Activated CD8-positive, alpha-beta T cell treated with anti-CD3 and anti-CD28 coated beads for 36 hours (primary cell): ENCODE measurements at regions not wholly inside any gene's neighbourhood (a gene's known extent, or its start where the extent isn't known, plus 50 kb on each side); places are given as distances from the start of the nearest gene placed in this dataset.

ENCODE experiments used
- ATAC-seq: fragments of 200-7000 bp; cut with Tn5 transposase; one replicate; pipeline ENCODE4 v1.10.0; 2021; ENCODE audit warnings: mild to moderate bottlenecking, moderate library complexity
- CTCF ChIA-PET: fragments of 350-600 bp; sonication (Branson Sonifier 250); formaldehyde crosslinking; loops from one replicate; lab custom pipeline; 2021; ENCODE audit warnings: antibody characterized with exemption; lab: Charles Lee
- POLR2A ChIA-PET: fragments of 350-600 bp; sonication (Branson Sonifier 250); formaldehyde crosslinking; loops from one replicate; lab custom pipeline; 2021; ENCODE audit warnings: antibody characterized with exemption; lab: Charles Lee
- DNase-seq: peaks from one replicate; pipeline ENCODE4 v3.0.0-alpha.2; 2020
- H3K27ac Mint-ChIP-seq: one replicate; pipeline ENCODE4 v1.8.0; 2021; ENCODE audit warnings: mild to moderate bottlenecking, mixed read lengths
- H3K27me3 Mint-ChIP-seq: one replicate; pipeline ENCODE4 v1.8.0; 2021; ENCODE audit warnings: mixed read lengths
- H3K36me3 Mint-ChIP-seq: one replicate; pipeline ENCODE4 v1.8.0; 2021; ENCODE audit warnings: low read depth, mixed read lengths
- H3K4me1 Mint-ChIP-seq: one replicate; pipeline ENCODE4 v1.8.0; 2021; ENCODE audit warnings: low read depth, mixed read lengths
- H3K4me3 Mint-ChIP-seq: one replicate; pipeline ENCODE4 v1.8.0; 2021; ENCODE audit warnings: mild to moderate bottlenecking, moderate library complexity, mixed read lengths
- H3K9me3 Mint-ChIP-seq: one replicate; pipeline ENCODE4 v1.8.0; 2021; ENCODE audit warnings: mixed read lengths
- CTCF ChIP-seq: fragments of 200-600 bp; IDR thresholded peaks from one replicate; pipeline ENCODE4 v1.8.0; 2022; ENCODE audit warnings: antibody characterized with exemption, mild to moderate bottlenecking
- intact Hi-C: fragments of 100-400 bp; cut with micrococcal nuclease; formaldehyde crosslinking; loops from one replicate; pipeline ENCODE4 v1.10.0; 2022

- Mint-ChIP-seq H3K36me3 (no peaks in the 10 kb centered on the region), H3K4me3 (no peak overlapping the region)
Observed at GRCh38 chr18:67421651-67422050, 94.9 kb downstream of the DSEL start.

GRCh38 chr18:67417864-67418523 lies 98.5 kb downstream of the DSEL start:
- Mint-ChIP-seq H3K4me1 (peaks cover 4% of the 10 kb centered on the region), H3K4me3 (peak overlapping the region; percentile 29), H3K9me3 (no peaks in the 10 kb centered on the region), H3K36me3 (no peaks in the 10 kb centered on the region), H3K27me3 (no peaks in the 10 kb centered on the region), H3K27ac (peak overlapping the region; percentile 30)
- TF ChIP-seq CTCF: no peak
- ChIA-PET CTCF (no interaction called here), POLR2A (no interaction called here)
- intact Hi-C loops: no loop called here
- peak; percentile 17 for DNase-seq
- peak; percentile 88 for ATAC-seq

More at GRCh38 chr18:67421651-67422050, 94.9 kb downstream of the DSEL start:
- TF ChIP-seq CTCF: no peak
- Mint-ChIP-seq H3K4me1 (peaks cover 4% of the 10 kb centered on the region), H3K27ac (no peak overlapping the region), H3K9me3 (no peaks in the 10 kb centered on the region), H3K27me3 (no peaks in the 10 kb centered on the region)
- DNase-seq: no peak
- intact Hi-C loops: no loop called here
- ATAC-seq: no peak
- POLR2A ChIA-PET: no interaction called here
- CTCF ChIA-PET: no interaction called here

- no peaks in the 10 kb centered on the region for H3K9me3 Mint-ChIP-seq
- no peak for DNase-seq
- TF ChIP-seq CTCF: no peak
- no peak overlapping the region for H3K4me3 Mint-ChIP-seq
- ChIA-PET POLR2A (no interaction called here), CTCF (no interaction called here)
- intact Hi-C loops: no loop called here
- no peaks in the 10 kb centered on the region for H3K36me3 Mint-ChIP-seq
- no peaks in the 10 kb centered on the region for H3K4me1 Mint-ChIP-seq
- no peaks in the 10 kb centered on the region for H3K27me3 Mint-ChIP-seq
- no peak for ATAC-seq
- no peak overlapping the region for H3K27ac Mint-ChIP-seq
Observed at GRCh38 chr18:67411116-67411515, 105.4 kb downstream of the DSEL start.

- ATAC-seq: no peak
- no peaks in the 10 kb centered on the region for H3K9me3 Mint-ChIP-seq
- H3K27ac Mint-ChIP-seq: no peak overlapping the region
- intact Hi-C loops: no loop called here
- H3K4me3 Mint-ChIP-seq: no peak overlapping the region
- CTCF ChIA-PET: no interaction called here
- no peaks in the 10 kb centered on the region for H3K27me3 Mint-ChIP-seq
- POLR2A ChIA-PET: no interaction called here
- DNase-seq: no peak
- no peak for TF ChIP-seq CTCF
- no peaks in the 10 kb centered on the region for H3K4me1 Mint-ChIP-seq
- H3K36me3 Mint-ChIP-seq: no peaks in the 10 kb centered on the region
Observed at GRCh38 chr18:67410075-67411070, 106.1 kb downstream of the DSEL start.

- Mint-ChIP-seq H3K9me3 (no peaks in the 10 kb centered on the region), H3K4me1 (peaks cover 2% of the 10 kb centered on the region), H3K36me3 (no peaks in the 10 kb centered on the region), H3K27ac (no peak overlapping the region), H3K4me3 (no peak overlapping the region), H3K27me3 (no peaks in the 10 kb centered on the region)
- CTCF ChIA-PET: interaction anchor here (0.6 kb wide), 1 partner anchor 21 kb away, joined by 3 read pairs; no protein-coding TSS in a partner anchor
- no peak for DNase-seq
- intact Hi-C loops: no loop called here
- POLR2A ChIA-PET: no interaction called here
- ATAC-seq: no peak
- TF ChIP-seq CTCF: no peak
Observed at GRCh38 chr18:67408240-67408639, 108.3 kb downstream of the DSEL start.
